ENCODE measurements at regions not wholly inside any gene's neighbourhood (a gene's known extent, or its start where the extent isn't known, plus 50 kb on each side); places are given as distances from the start of the nearest gene placed in this dataset.

GRCh38 chr13:79900356-79900755 is 419.4 kb downstream of the NDFIP2 start:
- TF ChIP-seq ZNF274 (IDR thresholded peaks at IDR 0.05; ENCODE audit: low read depth, low read length): no peak
- TF ChIP-seq YY1 (IDR thresholded peaks at IDR 0.05; ENCODE audit: insufficient read depth, insufficient read length): no peak
